Esophagus muscularis mucosa (tissue), 4 donors: ENCODE measurements at regions not wholly inside any gene's neighbourhood (a gene's known extent, or its start where the extent isn't known, plus 50 kb on each side); places are given as distances from the start of the nearest gene placed in this dataset.

ENCODE experiments used
- CTCF ChIP-seq, 3 experiments: fragments of 200-600 bp in 2 of 3; fragments of 450-650 bp in 1 of 3; sonication (generic) in 2 of 3; IDR thresholded peaks; one replicate each; pipeline ENCODE4 v1.5.1; 2017 to 2019; ENCODE audit warnings: antibody characterized with exemption in 3 of 3, mild to moderate bottlenecking in 2 of 3, moderate library complexity in 1 of 3
- EP300 ChIP-seq: sonication (generic); formaldehyde crosslinking; IDR thresholded peaks from one replicate; pipeline ENCODE4 v1.6.1; 2017; ENCODE audit warnings: antibody characterized with exemption
- POLR2A ChIP-seq: fragments of 450-650 bp; IDR thresholded peaks from one replicate; pipeline ENCODE4 v1.6.1; 2017; ENCODE audit warnings: antibody characterized with exemption, moderate library complexity, mild to moderate bottlenecking, low read depth

GRCh38 chr20:39849664-39850063 lies 839.4 kb downstream of the MAFB start:
- no peak for TF ChIP-seq CTCF (IDR thresholded peaks at IDR 0.05)
- no peak for TF ChIP-seq POLR2A
- TF ChIP-seq EP300 = no peak
